HCT116 (cell line): ENCODE measurements at regions not wholly inside any gene's neighbourhood (a gene's known extent, or its start where the extent isn't known, plus 50 kb on each side); places are given as distances from the start of the nearest gene placed in this dataset.

Experiments used
- ATAC-seq: fragments of 200-7000 bp; cut with Tn5 transposase; 2 replicates; pipeline ENCODE4 v1.9.1; 2020; ENCODE audit warnings: mild to moderate bottlenecking, moderate library complexity
- BruUV-seq: library from RNA; stranded (reverse); fragments of 400-500 nt; replicated peaks from 2 replicates; lab custom pipeline; 2021; lab: Mats Ljungman, UMichigan
- CTCF ChIA-PET: fragments of 300-600 bp; sonication (Branson Sonifier 250); formaldehyde crosslinking; loops from one replicate; lab custom pipeline; 2021; ENCODE audit warnings: antibody characterized with exemption; lab: Charles Lee
- POLR2A ChIA-PET: fragments of 300-600, 350-600 bp; sonication (Branson Sonifier 250); formaldehyde crosslinking; loops from one replicate; lab custom pipeline; 2021; ENCODE audit warnings: antibody characterized with exemption; lab: Charles Lee
- RAD21 ChIA-PET, 2 experiments: fragments of 300-600 bp; sonication (Branson Sonifier 250); formaldehyde crosslinking; loops; one replicate each; lab custom pipeline; 2023; ENCODE audit warnings: low total read pairs in 2 of 2; ENCODE audit not compliant: uncharacterized antibody in 2 of 2, unreplicated experiment in 2 of 2, low non-redundant PET in 1 of 2; lab: Charles Lee
- DNase-seq: peaks from one replicate; pipeline ENCODE4 v3.0.0-alpha.2; 2010; ENCODE audit warnings: low read depth, low spot score
- H2AFZ ChIP-seq: fragments of 200-600 bp; shearing (Covaris generic), sonication (generic); 2 replicates; pipeline ENCODE4 v1.6.1; 2017; ENCODE audit warnings: low read depth, mixed run types, mixed read lengths, antibody characterized with exemption, low read length; ENCODE audit not compliant: poor library complexity, severe bottlenecking
- H3K27ac ChIP-seq: 2 replicates; pipeline ENCODE4 v1.5.1; 2012; ENCODE audit warnings: low read depth, low read length
- H3K27me3 ChIP-seq: fragments of 200-600 bp; sonication (generic); 2 replicates; pipeline ENCODE4 v1.6.1; 2016; ENCODE audit warnings: mixed run types, low read length, mixed read lengths; ENCODE audit not compliant: insufficient read depth
- H3K36me3 ChIP-seq, 2 experiments: fragments of 200-500 bp in 1 of 2; fragments of 200-600 bp in 1 of 2; sonication (Bioruptor generic) in 1 of 2; sonication (generic) in 1 of 2; 2 replicates each; pipeline versions ENCODE4 v1.5.1 to v1.6.1; 2014 to 2016; ENCODE audit warnings: low read length in 2 of 2, inconsistent platforms in 1 of 2, mixed read lengths in 1 of 2, mixed run types in 1 of 2; ENCODE audit not compliant: insufficient read depth in 2 of 2, control insufficient read depth in 1 of 2
- H3K4me1 ChIP-seq, 2 experiments: fragments of 200-600 bp in 1 of 2; sonication (generic) in 1 of 2; 2 replicates each; pipeline versions ENCODE4 v1.5.1 to v1.6.1; 2012 to 2017; ENCODE audit warnings: low read length in 2 of 2, inconsistent platforms in 1 of 2, mild to moderate bottlenecking in 1 of 2, mixed read lengths in 1 of 2, mixed run types in 1 of 2, moderate library complexity in 1 of 2; ENCODE audit not compliant: insufficient read depth in 2 of 2, control insufficient read depth in 1 of 2
- H3K4me2 ChIP-seq: fragments of 200-600 bp; sonication (generic); 2 replicates; pipeline ENCODE4 v1.6.1; 2017; ENCODE audit warnings: mixed run types, low read length, mixed read lengths
- H3K4me3 ChIP-seq, 2 experiments: fragments of 200-600 bp in 1 of 2; sonication (generic) in 1 of 2; replicated peaks in 1 of 2; 2 replicates each; pipeline ENCODE4 v1.5.1; 2011 to 2016; ENCODE audit warnings: low read length in 2 of 2, control low read depth in 1 of 2, low read depth in 1 of 2, mild to moderate bottlenecking in 1 of 2, mixed read lengths in 1 of 2, mixed run types in 1 of 2
- H3K79me2 ChIP-seq: fragments of 200-600 bp; sonication (generic); 2 replicates; pipeline ENCODE4 v1.6.1; 2017; ENCODE audit warnings: mild to moderate bottlenecking, mixed run types, low read length, moderate library complexity, mixed read lengths; ENCODE audit not compliant: insufficient read depth
- H3K9ac ChIP-seq: fragments of 200-600 bp; sonication (generic); 2 replicates; pipeline ENCODE4 v1.6.1; 2016; ENCODE audit warnings: low read length, mixed read lengths
- H3K9me2 ChIP-seq: fragments of 200-600 bp; sonication (generic), shearing (Covaris generic); 2 replicates; pipeline ENCODE4 v1.6.1; 2017; ENCODE audit warnings: mixed run types, mild to moderate bottlenecking, moderate library complexity; ENCODE audit not compliant: insufficient read depth
- H3K9me3 ChIP-seq, 2 experiments: fragments of 200-500 bp in 1 of 2; fragments of 200-600 bp in 1 of 2; sonication (Bioruptor generic) in 1 of 2; sonication (generic) in 1 of 2; 2 replicates each; pipeline ENCODE4 v1.6.1; 2014 to 2017; ENCODE audit warnings: low read length in 2 of 2, mixed read lengths in 2 of 2, inconsistent platforms in 1 of 2, low read depth in 1 of 2, mild to moderate bottlenecking in 1 of 2, mixed run types in 1 of 2, moderate library complexity in 1 of 2; ENCODE audit not compliant: control insufficient read depth in 1 of 2, insufficient read depth in 1 of 2
- H4K20me1 ChIP-seq: fragments of 200-600 bp; sonication (generic), shearing (Covaris generic); 2 replicates; pipeline ENCODE4 v1.6.1; 2017; ENCODE audit warnings: mixed run types, mild to moderate bottlenecking, moderate library complexity; ENCODE audit not compliant: insufficient read depth
- ATF3 ChIP-seq: IDR thresholded peaks from 2 replicates; pipeline ENCODE4 v1.6.1; 2012
- CBX3 ChIP-seq: IDR thresholded peaks from 2 replicates; pipeline ENCODE4 v1.6.1; 2012; ENCODE audit warnings: low read depth
- CEBPB ChIP-seq: IDR thresholded peaks from 2 replicates; pipeline ENCODE4 v1.6.1; 2012; ENCODE audit warnings: low read depth
- CTCF ChIP-seq, 3 experiments: fragments of 200-600 bp in 1 of 3; sonication (generic) in 1 of 3; IDR thresholded peaks in 2 of 3; conservative IDR thresholded peaks in 1 of 3; 2 replicates each; pipeline ENCODE4 v1.5.1; 2012 to 2017; ENCODE audit warnings: low read depth in 2 of 3, low read length in 2 of 3, antibody characterized with exemption in 1 of 3, borderline replicate concordance in 1 of 3, control low read depth in 1 of 3, mild to moderate bottlenecking in 1 of 3, mixed read lengths in 1 of 3, mixed run types in 1 of 3, moderate library complexity in 1 of 3; ENCODE audit not compliant: insufficient read depth in 1 of 3
- EZH2 ChIP-seq: fragments of 200-600 bp; sonication (generic); IDR thresholded peaks from 2 replicates; pipeline ENCODE4 v1.6.1; 2017; ENCODE audit warnings: antibody characterized with exemption, mixed run types
- EZH2phosphoT487 ChIP-seq: fragments of 200-600 bp; IDR thresholded peaks from 2 replicates; pipeline ENCODE4 v1.6.1; 2018; ENCODE audit warnings: antibody characterized with exemption, borderline replicate concordance
- POLR2A ChIP-seq: IDR thresholded peaks from 2 replicates; pipeline ENCODE4 v1.7.0; 2011; ENCODE audit warnings: borderline replicate concordance; ENCODE audit not compliant: insufficient read depth, insufficient read length; ENCODE audit errors: extremely low read depth
- REST ChIP-seq: IDR thresholded peaks from 2 replicates; pipeline ENCODE4 v1.6.1; 2012; ENCODE audit warnings: low read depth
- SRF ChIP-seq: IDR thresholded peaks from 2 replicates; pipeline ENCODE4 v1.6.1; 2012; ENCODE audit warnings: low read depth
- TCF7L2 ChIP-seq: IDR thresholded peaks from 2 replicates; pipeline ENCODE4 v1.7.0; 2011; ENCODE audit warnings: borderline replicate concordance, inconsistent platforms; ENCODE audit not compliant: insufficient read depth, insufficient read length; ENCODE audit errors: extremely low read depth
- YY1 ChIP-seq: IDR thresholded peaks from 2 replicates; pipeline ENCODE4 v1.6.1; 2011; ENCODE audit warnings: low read length, low read depth, moderate library complexity, mild to moderate bottlenecking; ENCODE audit not compliant: insufficient replicate concordance; ENCODE audit errors: extremely low read depth
- ZFX ChIP-seq: fragments of 450-650 bp; IDR thresholded peaks from 2 replicates; pipeline ENCODE4 v1.6.1; 2017
- intact Hi-C: fragments of 100-400 bp; cut with micrococcal nuclease; formaldehyde crosslinking; loops from 2 replicates; pipeline ENCODE4 v1.10.0; 2022

GRCh38 chr14:53885136-53885640 is 71.4 kb downstream of the BMP4 start:
- H3K9ac ChIP-seq: no peak overlapping the region
- H3K4me3 ChIP-seq: no peak overlapping the region
- H3K9me3 ChIP-seq: no peaks in the 10 kb centered on the region
- CTCF ChIA-PET: no interaction called here
- no peak overlapping the region for H2AFZ ChIP-seq
- H3K27me3 ChIP-seq: no peaks in the 10 kb centered on the region
- TF ChIP-seq ZFX (no peak), CBX3 (no peak), SRF (no peak), ATF3 (no peak), EZH2 (no peak), EZH2phosphoT487 (no peak), POLR2A (no peak), CEBPB (no peak), TCF7L2 (no peak), YY1 (no peak)
- BruUV-seq: no TSS peak
- ATAC-seq (no peak), DNase-seq (no peak)
- H4K20me1 ChIP-seq: no peaks in the 10 kb centered on the region
- H3K79me2 ChIP-seq: no peaks in the 10 kb centered on the region
- POLR2A ChIA-PET: no interaction called here
- H3K27ac ChIP-seq: no peak overlapping the region
- no peaks in the 10 kb centered on the region for H3K36me3 ChIP-seq
- H3K9me2 ChIP-seq: no peaks in the 10 kb centered on the region
- peaks cover 39 to 40% of the 10 kb centered on the region in 2 experiments for H3K4me1 ChIP-seq
- H3K4me2 ChIP-seq: no peak overlapping the region
- RAD21 ChIA-PET: no interaction called here
- intact Hi-C loops: no loop called here

- intact Hi-C loops: no loop called here
- ChIA-PET CTCF (no interaction called here), RAD21 (no interaction called here), POLR2A (no interaction called here)
- no peak overlapping the region for H3K27ac ChIP-seq
- ATAC-seq (no peak), DNase-seq (no peak)
- H3K4me2 ChIP-seq: no peak overlapping the region
- H3K4me3 ChIP-seq: no peak overlapping the region
- no peaks in the 10 kb centered on the region for H3K36me3 ChIP-seq
- H3K4me1 ChIP-seq: peaks cover 40 to 42% of the 10 kb centered on the region in 2 experiments
- BruUV-seq: no TSS peak
- no peak overlapping the region for H3K9ac ChIP-seq
- H4K20me1 ChIP-seq: no peaks in the 10 kb centered on the region
- H2AFZ ChIP-seq: peak overlapping the region; percentile 19
- H3K27me3 ChIP-seq: no peaks in the 10 kb centered on the region
- no peaks in the 10 kb centered on the region for H3K9me3 ChIP-seq
- H3K9me2 ChIP-seq: no peaks in the 10 kb centered on the region
- no peaks in the 10 kb centered on the region for H3K79me2 ChIP-seq
- TF ChIP-seq EZH2: no peak
- no peak for TF ChIP-seq YY1
- no peak for TF ChIP-seq REST
- no peak for TF ChIP-seq EZH2phosphoT487
- no peak for TF ChIP-seq CTCF (IDR thresholded peaks at IDR 0.05 in 2 of 3, conservative IDR thresholded peaks at IDR 0.05 in 1 of 3; ENCODE audit: borderline replicate concordance in 1 of 3, insufficient read depth in 1 of 3, low read depth in 2 of 3, low read length in 2 of 3)
Measured at GRCh38 chr14:53884601-53885000, 72.0 kb downstream of the BMP4 start.
